Lower leg skin (tissue), 4 donors: ENCODE measurements at regions not wholly inside any gene's neighbourhood (a gene's known extent, or its start where the extent isn't known, plus 50 kb on each side); places are given as distances from the start of the nearest gene placed in this dataset.

Source experiments
- DNase-seq, 2 donors: peaks; one replicate each; pipeline ENCODE4 v3.0.0-alpha.2; 2019; ENCODE audit warnings: low spot score in 2 of 2
- H3K4me3 ChIP-seq: fragments of 200-600 bp; sonication (generic); 2 replicates; pipeline ENCODE4 v1.5.1; 2017; ENCODE audit warnings: mild to moderate bottlenecking, low read depth; ENCODE audit not compliant: poor library complexity, severe bottlenecking
- POLR2A ChIP-seq, 2 donors: fragments of 450-650 bp; IDR thresholded peaks; one replicate each; pipeline ENCODE4 v1.6.1; 2016 to 2017; ENCODE audit warnings: antibody characterized with exemption in 2 of 2, mild to moderate bottlenecking in 1 of 2, moderate library complexity in 1 of 2
- WGBS, 2 donors: methylation state at CpG; one replicate each; pipeline ENCODE4 v1.1.5; 2018; 5-methylcytosine and 5-hydroxymethylcytosine counted together
- intact Hi-C: fragments of 100-400 bp; cut with DNase I; formaldehyde crosslinking; loops from one replicate; pipeline ENCODE4 v1.15.0; 2023; ENCODE audit warnings: low total_unique reads
- TF ChIP-seq, protein P1 (sequence below), 3 donors: fragments of 450-650 bp; IDR thresholded peaks; one replicate each; pipeline ENCODE4 v1.5.1; 2016; ENCODE audit warnings: antibody characterized with exemption in 3 of 3, mild to moderate bottlenecking in 3 of 3, moderate library complexity in 2 of 3

DNA sequence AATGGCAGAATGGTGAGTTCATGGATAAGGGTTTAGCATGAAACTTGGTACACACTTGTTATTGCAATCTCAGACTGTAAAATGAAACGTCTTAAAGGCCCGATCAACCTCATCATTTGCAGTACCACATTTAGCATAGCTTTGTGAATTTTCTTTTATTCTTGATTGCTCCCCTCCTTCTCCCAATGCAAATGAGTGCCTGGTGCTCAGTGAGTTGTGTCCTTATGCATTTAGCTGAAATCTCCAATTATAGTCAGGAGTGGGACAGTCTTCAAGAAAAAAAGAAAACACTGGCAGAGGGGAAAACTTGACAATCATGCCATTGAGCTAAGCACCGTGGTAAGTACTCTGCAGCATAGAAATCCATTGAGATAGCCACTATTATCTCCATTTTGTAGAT is 161.0 kb upstream of the HMCN1 start:
- TF ChIP-seq, protein P1, sequence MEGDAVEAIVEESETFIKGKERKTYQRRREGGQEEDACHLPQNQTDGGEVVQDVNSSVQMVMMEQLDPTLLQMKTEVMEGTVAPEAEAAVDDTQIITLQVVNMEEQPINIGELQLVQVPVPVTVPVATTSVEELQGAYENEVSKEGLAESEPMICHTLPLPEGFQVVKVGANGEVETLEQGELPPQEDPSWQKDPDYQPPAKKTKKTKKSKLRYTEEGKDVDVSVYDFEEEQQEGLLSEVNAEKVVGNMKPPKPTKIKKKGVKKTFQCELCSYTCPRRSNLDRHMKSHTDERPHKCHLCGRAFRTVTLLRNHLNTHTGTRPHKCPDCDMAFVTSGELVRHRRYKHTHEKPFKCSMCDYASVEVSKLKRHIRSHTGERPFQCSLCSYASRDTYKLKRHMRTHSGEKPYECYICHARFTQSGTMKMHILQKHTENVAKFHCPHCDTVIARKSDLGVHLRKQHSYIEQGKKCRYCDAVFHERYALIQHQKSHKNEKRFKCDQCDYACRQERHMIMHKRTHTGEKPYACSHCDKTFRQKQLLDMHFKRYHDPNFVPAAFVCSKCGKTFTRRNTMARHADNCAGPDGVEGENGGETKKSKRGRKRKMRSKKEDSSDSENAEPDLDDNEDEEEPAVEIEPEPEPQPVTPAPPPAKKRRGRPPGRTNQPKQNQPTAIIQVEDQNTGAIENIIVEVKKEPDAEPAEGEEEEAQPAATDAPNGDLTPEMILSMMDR (IDR thresholded peaks at IDR 0.05) = no peak
- TF ChIP-seq POLR2A (IDR thresholded peaks at IDR 0.05) = no peak
- no peak for DNase-seq
- WGBS, 2 donors = 72 to 89% methylated on average over 3 of the region's 3 CpGs
- intact Hi-C loops = no loop called here
- no peak overlapping the region for H3K4me3 ChIP-seq

GRCh38 chr1:185570962-185571361 is 163.2 kb upstream of the HMCN1 start:
- intact Hi-C loops = no loop called here
- 55 to 63% methylated on average over 5 of the region's 5 CpGs for WGBS, 2 donors
- no peak overlapping the region for H3K4me3 ChIP-seq
- no peak for DNase-seq
- TF ChIP-seq, protein P1 (IDR thresholded peaks at IDR 0.05) = no peak
- no peak for TF ChIP-seq POLR2A (IDR thresholded peaks at IDR 0.05)

GRCh38 chr1:185568155-185569123 is 165.8 kb upstream of the HMCN1 start:
- 64 to 65% methylated on average over 3 of the region's 3 CpGs for WGBS, 2 donors
- TF ChIP-seq POLR2A (IDR thresholded peaks at IDR 0.05) = no peak
- TF ChIP-seq, protein P1 (IDR thresholded peaks at IDR 0.05) = no peak
- no peak for DNase-seq
- H3K4me3 ChIP-seq = no peak overlapping the region
- intact Hi-C loops = no loop called here

DNA sequence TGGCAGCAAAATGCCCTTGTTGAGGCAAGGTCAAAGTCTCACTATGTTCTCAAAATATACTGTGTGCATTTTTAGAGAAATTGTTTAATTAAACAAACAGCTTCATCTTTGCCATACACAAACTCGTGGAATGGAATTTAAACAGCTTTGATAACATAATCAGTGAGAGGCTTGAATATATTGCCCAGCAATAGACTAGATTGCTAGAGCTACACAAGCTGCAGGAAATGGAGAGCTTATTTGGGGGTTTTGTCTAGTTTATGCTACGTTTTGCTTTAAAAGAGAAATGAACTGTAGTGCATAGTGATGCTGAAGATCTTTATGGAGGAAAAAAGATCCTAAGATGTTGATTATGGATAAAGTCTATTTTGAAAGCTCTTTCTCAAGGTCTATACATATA is 166.8 kb upstream of the HMCN1 start:
- intact Hi-C loops = no loop called here
- 54 to 58% methylated on average over 2 of the region's 2 CpGs for WGBS, 2 donors
- TF ChIP-seq, protein P1 (IDR thresholded peaks at IDR 0.05) = no peak
- no peak for TF ChIP-seq POLR2A (IDR thresholded peaks at IDR 0.05)
- no peak for DNase-seq
- H3K4me3 ChIP-seq = no peak overlapping the region

DNA sequence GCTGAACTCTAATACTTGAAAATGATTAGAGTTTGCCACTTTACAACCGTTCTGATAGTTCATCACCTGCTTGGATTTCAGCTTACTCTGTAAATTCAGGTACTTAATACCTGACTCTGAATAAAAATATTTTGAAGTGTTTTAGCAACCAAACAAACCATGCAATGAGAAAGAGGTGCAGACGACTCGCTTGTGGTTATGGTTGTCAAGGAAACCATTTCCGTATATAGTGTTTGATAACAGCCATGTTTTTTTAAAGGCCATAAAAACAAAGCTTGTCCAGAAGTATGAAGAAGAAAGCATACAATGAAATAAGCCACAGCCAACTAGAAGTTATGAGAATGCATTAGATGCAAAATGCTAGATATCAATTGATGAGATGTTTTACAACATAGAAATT is 167.2 kb upstream of the HMCN1 start:
- intact Hi-C loops = no loop called here
- H3K4me3 ChIP-seq = no peak overlapping the region
- no peak for DNase-seq
- no peak for TF ChIP-seq POLR2A (IDR thresholded peaks at IDR 0.05)
- TF ChIP-seq, protein P1 (IDR thresholded peaks at IDR 0.05) = no peak
- WGBS, 2 donors = 17 to 31% methylated on average over 4 of the region's 4 CpGs
